NB4 (cell line): ENCODE measurements at regions not wholly inside any gene's neighbourhood (a gene's known extent, or its start where the extent isn't known, plus 50 kb on each side); places are given as distances from the start of the nearest gene placed in this dataset.
"Not testable (repeated sequence)": the region's sequence is repeated elsewhere in the genome, so short reads cannot be mapped to it uniquely, and the experiment has no call there.

Experiments
- DNase-seq: peaks from one replicate; pipeline ENCODE4 v3.0.0; 2010; ENCODE audit warnings: low read depth
- H3K4me3 ChIP-seq: one replicate; pipeline ENCODE4 v1.5.1; 2011; ENCODE audit warnings: mild to moderate bottlenecking, low read depth, low read length, moderate library complexity
- MYC ChIP-seq: IDR thresholded peaks from 2 replicates; pipeline ENCODE4 v1.6.1; 2011; ENCODE audit warnings: low read depth, low read length
- POLR2A ChIP-seq: IDR thresholded peaks from 2 replicates; pipeline ENCODE4 v1.6.1; 2011; ENCODE audit warnings: mild to moderate bottlenecking; ENCODE audit not compliant: insufficient read length; ENCODE audit errors: extremely low read depth
- TF ChIP-seq, protein P1 (sequence below): IDR thresholded peaks from one replicate; pipeline ENCODE4 v1.5.1; 2012; ENCODE audit warnings: low read depth, low read length
- TF ChIP-seq, protein P2 (sequence below): IDR thresholded peaks from 2 replicates; pipeline ENCODE4 v1.6.1; 2011; ENCODE audit warnings: low read depth, low read length

DNA sequence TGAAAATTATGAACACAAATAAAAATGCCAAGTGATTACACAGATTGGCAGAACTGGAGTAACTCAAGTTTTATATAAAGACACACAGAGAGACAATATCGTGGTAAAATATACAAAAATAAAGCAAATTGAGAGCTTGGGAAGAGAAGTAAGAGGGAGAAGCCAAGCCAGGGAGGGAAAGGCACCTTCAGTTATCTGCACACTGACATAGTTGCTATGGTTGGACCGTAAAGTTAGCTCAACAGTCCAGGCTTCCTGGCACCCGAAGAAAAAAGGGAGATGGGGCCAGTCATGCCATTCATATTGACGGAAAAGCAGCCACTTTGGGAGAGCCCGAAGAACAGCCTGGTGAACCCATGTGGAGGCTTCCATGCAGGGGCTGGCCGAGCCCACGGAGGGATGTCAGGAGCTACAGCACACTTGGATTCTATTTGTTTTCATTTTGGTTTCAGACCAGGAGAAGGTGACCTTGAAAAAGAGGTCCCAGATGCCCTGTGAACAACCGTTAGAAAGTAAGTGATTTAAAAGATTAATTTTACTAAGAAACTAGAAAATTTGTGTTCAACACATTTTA lies 177.1 kb upstream of the IRF2BP2 start:
- not testable (repeated sequence) for H3K4me3 ChIP-seq, DNase-seq

DNA sequence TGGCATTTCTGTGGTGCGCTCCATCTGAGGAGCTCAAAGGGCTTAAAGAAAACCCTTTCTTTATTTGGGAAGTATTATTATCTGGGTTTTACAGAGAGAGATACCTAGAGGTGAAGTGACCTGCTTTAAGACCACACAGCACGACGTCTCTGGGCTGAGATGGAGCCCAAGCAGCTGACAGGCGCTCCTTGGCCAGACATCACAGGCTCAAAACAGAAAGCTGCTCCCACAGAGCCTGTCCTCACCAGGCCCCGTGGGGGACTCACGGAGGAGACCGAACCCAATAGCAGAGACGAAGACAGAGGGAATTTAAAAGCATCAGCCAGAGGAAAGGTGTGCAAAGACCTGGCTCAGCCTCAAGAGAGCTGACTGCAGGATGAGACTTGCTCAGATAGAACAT lies 175.9 kb upstream of the IRF2BP2 start:
- H3K4me3 ChIP-seq, DNase-seq: not testable (repeated sequence)

DNA sequence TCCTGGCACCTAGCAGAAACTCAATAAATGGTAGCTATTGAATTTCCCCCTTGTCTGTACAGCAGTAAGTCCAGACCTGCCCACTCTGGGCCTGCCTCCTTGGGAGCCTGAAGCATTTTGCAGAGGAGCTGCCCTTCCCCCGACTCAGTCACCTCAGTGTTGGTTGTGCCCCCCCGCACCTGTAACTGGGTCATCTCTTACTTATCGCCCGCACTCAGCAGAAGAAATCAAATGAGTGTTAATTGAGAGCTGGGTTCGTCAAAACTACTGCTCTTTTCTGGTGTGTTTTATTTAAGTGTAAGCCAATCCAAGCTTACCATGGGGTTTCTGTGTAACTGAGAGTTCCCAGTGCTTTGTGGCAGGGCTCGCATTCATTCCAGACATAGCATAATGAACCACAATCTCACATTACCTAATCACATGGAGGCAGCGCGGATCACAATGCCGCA lies 175.5 kb upstream of the IRF2BP2 start:
- H3K4me3 ChIP-seq, DNase-seq: not testable (repeated sequence)

DNA sequence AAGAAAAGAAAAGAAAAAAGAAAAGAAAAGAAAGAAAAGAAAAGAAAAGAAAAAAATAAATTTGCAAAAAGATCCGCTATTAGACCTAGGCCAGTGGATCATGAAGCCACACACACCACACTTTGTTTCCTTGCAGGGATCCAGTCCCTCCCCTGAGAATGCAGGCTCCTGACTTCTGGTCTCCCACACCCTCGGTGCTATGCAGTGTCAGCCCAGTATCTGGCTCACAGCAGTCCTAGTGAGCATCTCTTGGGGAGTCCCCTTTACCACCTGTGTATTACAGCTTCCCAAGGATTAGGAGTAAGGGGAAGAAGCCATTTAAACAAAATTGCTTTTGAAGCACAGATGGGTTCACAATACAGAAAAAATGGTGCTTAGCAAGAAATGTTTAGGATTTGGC lies 174.1 kb upstream of the IRF2BP2 start:
- DNase-seq, result peak; percentile 2
- H3K4me3 ChIP-seq, result not testable (repeated sequence)

DNA sequence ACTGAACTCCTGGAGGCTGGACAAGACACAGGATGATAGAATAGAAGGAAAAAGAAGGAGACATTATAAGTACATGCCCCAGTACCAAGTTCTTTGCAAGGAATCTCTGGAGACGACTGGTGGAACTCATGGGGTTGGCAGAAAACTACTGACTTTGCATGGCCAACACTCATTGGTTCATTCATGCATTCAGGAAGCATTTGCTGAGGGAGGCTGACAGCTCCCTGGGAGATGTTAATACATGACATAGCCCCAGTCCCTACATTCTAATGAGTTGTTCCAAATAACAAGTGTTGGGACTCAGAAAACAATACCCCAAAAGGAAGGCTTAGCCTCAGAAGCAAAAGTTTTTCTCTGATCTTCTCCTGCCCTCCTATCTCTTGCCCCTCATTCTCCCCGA lies 172.8 kb upstream of the IRF2BP2 start:
- TF ChIP-seq MYC, result no peak; the same call in 1 of the 2 replicates
- no peak for TF ChIP-seq POLR2A
- TF ChIP-seq, protein P1, sequence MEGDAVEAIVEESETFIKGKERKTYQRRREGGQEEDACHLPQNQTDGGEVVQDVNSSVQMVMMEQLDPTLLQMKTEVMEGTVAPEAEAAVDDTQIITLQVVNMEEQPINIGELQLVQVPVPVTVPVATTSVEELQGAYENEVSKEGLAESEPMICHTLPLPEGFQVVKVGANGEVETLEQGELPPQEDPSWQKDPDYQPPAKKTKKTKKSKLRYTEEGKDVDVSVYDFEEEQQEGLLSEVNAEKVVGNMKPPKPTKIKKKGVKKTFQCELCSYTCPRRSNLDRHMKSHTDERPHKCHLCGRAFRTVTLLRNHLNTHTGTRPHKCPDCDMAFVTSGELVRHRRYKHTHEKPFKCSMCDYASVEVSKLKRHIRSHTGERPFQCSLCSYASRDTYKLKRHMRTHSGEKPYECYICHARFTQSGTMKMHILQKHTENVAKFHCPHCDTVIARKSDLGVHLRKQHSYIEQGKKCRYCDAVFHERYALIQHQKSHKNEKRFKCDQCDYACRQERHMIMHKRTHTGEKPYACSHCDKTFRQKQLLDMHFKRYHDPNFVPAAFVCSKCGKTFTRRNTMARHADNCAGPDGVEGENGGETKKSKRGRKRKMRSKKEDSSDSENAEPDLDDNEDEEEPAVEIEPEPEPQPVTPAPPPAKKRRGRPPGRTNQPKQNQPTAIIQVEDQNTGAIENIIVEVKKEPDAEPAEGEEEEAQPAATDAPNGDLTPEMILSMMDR, result no peak
- TF ChIP-seq, protein P2, sequence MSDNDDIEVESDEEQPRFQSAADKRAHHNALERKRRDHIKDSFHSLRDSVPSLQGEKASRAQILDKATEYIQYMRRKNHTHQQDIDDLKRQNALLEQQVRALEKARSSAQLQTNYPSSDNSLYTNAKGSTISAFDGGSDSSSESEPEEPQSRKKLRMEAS, result peak; percentile 7; the same call in 1 of the 2 replicates

DNA sequence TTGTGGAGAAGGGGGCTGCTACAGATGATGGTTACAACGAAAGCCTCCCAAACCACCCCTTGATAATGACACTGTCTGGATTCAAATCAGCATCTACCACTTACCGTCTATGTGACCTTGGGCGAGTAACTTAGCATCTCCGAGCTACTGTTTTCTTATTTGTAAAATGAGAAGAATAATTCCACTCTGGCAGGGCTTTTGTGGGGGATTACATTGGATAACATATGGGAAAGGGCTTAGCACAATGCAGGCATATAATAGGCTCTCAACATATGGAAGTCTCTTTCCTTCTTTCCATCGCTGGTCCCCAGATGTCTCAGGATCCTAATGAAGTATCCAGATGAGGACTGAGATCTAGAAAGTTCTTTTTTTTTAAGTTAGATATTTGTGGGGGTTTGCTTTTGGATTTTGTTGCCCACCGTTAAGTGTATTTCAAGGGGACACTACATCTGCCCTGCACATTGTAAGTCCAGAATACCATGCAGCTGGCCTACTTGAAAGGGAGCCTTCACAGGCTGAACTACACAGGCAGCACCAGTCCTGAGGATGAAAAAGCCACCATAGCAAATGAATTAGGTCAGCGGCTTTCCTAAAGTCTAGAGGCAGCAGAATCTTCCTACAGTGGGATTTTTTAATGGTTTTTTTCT lies 172.2 kb upstream of the IRF2BP2 start:
- DNase-seq, result peak; percentile 12
- H3K4me3 ChIP-seq, result no peak overlapping the region
- TF ChIP-seq POLR2A (no peak), MYC (no peak)
- TF ChIP-seq, protein P1, result no peak
- TF ChIP-seq, protein P2, result no peak

More for the DNA sequence above, 172.8 kb upstream of the IRF2BP2 start:
- H3K4me3 ChIP-seq, result no peak overlapping the region
- DNase-seq, result peak; percentile 45

DNA sequence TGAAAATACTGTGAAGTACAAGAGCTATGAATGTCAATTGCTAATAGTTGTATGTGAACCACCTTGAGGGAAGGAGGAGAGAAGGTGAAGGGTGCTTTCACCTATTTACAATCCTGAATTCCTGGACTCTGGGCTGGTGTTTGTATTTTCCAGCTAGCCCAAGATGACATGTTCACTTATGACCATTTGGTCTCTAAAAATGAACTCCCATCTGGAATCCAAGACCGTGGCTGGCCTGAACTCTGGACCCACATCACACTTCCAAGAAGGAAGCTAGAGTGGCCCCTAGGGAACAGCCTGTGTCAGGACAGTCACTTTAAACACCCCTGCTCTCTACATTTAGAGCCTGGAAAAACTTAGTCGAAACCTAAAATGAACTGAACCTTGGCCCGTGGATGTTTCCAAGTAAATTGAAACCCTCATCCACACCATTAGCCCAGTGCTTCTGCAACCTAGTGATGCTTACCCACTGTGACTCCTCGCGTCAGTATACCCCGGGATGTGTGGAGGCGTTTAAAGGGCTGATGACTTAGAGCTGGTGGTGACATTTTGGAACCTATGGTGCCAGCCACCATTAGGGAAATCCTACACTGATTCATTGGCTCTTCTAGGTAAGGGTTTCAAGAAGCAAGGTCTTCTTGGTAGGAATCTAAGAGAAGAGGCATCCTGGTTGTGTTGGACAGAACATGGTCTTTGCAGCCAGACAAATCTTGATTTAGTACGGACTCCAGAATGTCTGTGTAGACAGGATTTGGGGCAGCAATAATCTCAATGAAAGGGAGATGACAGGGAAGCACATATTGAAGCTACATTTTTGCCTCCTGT lies 171.5 kb upstream of the IRF2BP2 start:
- TF ChIP-seq POLR2A (no peak), MYC (no peak)
- TF ChIP-seq, protein P2, result no peak
- TF ChIP-seq, protein P1, result no peak
- DNase-seq, result peak; percentile 29
- H3K4me3 ChIP-seq, result no peak overlapping the region

DNA sequence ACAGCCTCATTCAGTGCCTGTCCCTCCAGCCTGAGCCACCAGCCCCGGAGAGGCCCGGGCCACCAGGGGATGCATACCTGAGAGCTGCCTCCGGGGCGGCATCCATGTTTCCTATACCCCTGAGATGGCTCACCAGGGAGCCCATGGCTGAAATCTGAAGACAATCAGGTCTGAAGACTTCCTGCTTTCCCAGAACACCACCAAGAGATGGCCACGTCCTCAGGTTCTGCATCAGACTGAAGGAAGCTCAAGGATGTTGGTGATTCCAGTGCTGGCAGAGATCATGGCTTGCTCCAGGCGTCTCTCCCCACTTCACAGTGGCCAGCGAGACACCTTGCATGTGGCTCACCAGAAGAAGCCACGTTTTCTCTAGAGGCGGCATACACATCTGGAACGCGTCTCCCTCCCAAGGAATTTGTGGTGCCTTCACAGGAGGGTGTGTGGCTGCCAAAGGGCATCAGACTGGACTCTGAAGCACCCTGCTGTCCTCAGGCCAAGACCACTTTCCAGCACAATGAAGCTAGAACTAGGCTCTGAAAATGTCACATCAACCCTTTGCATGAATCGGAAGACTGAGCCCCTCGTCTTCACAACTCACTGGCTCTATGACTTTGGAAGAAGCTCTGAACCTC lies 170.7 kb upstream of the IRF2BP2 start:
- DNase-seq, result peak; percentile 20
- TF ChIP-seq MYC (no peak), POLR2A (no peak)
- TF ChIP-seq, protein P2, result no peak
- TF ChIP-seq, protein P1, result no peak
- no peak overlapping the region for H3K4me3 ChIP-seq
